ENCODE measurements at regions not wholly inside any gene's neighbourhood (a gene's known extent, or its start where the extent isn't known, plus 50 kb on each side); places are given as distances from the start of the nearest gene placed in this dataset.
"Not testable (repeated sequence)": the region's sequence is repeated elsewhere in the genome, so short reads cannot be mapped to it uniquely, and the experiment has no call there.

DNA sequence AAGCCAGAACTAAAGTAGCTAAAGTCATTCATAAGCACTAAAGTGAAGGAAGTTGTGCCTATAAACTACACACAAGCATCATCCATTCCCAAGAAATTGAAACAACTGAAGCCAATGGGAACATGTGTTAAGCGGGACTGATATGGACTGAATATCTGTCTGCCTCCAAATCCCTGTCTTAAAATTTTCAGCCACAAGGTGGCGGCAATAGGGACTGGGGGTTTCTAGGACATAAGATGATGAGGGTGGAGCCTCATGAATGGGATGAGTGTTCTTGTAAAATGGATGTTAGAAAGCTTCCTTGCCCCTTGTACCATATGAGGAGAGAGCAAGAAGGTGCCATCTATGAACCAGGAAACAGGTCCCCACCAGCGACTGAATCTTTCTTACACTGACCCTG is 1317.5 kb downstream of the CDY2B start:
- in situ Hi-C loops (cut with HindIII; ENCODE audit: low pct_unique_long_range_greater_than_20kb, low sequenced_read_pairs) = no loop called here

DNA sequence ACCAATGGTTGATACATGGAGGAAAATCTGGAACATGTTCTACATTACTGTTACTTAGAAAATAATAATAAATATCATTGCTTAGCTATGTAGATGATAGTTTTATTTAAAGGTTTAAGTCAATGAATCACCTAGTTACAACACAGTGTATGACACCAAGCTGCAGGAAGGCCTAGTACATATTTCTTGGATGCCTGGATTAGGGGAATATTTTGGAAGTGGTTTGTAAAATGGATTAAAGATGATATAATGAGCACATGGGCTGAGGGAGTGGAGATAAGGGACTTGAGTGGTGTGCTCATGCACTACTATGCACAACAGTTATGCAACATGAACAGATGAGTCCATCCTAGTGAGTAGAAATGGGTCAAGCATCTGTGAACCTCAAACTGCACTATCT is 1358.0 kb downstream of the CDY2B start:
- in situ Hi-C loops (cut with HindIII; ENCODE audit: low pct_unique_long_range_greater_than_20kb, low sequenced_read_pairs) = no loop called here
- no peak for DNase-seq (ENCODE audit: low read depth)

More for the DNA sequence above, 1317.5 kb downstream of the CDY2B start:
- DNase-seq (ENCODE audit: low read depth) = no peak

DNA sequence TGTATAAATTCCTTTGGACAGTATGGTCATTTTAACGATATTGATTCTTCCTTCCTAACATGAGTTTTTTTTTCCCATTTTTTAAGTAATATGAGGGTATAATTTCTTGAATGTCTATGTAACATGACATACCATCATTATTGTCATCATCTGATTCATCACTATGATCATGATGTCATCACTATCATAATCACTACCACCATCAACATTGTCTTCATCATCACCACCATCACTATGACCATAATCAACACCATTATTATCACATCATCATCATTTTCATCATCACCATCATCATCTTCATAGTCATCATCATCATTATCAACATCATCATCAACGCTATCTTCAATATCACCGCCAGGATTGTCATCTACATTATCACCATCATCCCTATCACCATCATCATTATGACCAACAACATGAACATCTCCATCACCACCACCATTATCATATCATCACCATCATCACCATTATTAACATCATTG is 1377.2 kb downstream of the CDY2B start:
- in situ Hi-C loops (cut with HindIII; ENCODE audit: low pct_unique_long_range_greater_than_20kb, low sequenced_read_pairs) = no loop called here
- no peak for DNase-seq (ENCODE audit: low read depth)

DNA sequence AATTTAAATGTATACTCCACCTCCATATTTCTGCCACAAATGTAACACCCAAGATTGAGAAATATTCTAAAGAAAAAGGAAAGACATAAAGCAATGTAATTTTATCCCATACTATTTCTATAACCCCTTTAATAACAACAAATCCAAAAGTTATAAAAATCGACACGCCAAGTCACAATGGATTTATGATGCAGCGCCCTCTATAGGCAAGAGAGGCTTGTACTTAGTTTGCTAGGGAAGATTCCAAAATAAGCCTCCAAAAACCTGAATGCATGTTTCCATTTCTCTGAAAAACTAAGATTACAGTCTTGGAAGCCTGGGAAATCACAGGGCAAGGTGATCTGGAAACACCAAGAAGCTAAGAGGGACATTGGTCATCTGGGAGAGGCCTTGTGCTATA is 1389.3 kb downstream of the CDY2B start:
- in situ Hi-C loops (cut with HindIII; ENCODE audit: low pct_unique_long_range_greater_than_20kb, low sequenced_read_pairs) = no loop called here
- no peak for DNase-seq (ENCODE audit: low read depth)

DNA sequence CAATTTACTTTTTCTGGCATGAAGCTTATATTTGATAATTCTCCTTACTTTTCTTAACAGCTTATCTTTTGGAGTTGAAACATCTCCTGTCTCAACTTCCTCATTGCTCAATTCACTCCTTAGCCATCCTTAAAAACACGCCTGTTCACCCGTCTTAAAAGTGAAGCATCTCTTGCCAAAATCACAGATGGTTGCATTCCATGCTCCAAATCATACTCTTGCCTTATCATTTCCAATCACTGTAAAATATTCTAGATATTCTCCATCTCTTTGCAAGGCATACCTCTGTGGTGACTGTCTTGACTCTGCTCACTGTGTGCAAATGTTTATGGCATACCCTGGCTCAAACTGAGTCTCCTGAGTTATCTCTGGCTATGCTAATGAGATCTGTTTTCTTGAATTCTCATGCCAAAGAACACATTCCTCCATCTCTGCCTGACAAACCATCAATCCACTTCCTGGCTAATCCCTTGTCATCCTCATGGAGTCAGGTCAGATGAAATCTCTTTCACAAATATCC is 1393.3 kb downstream of the CDY2B start:
- in situ Hi-C loops (cut with HindIII; ENCODE audit: low pct_unique_long_range_greater_than_20kb, low sequenced_read_pairs) = no loop called here
- peak; percentile 7 for DNase-seq (ENCODE audit: low read depth)

DNA sequence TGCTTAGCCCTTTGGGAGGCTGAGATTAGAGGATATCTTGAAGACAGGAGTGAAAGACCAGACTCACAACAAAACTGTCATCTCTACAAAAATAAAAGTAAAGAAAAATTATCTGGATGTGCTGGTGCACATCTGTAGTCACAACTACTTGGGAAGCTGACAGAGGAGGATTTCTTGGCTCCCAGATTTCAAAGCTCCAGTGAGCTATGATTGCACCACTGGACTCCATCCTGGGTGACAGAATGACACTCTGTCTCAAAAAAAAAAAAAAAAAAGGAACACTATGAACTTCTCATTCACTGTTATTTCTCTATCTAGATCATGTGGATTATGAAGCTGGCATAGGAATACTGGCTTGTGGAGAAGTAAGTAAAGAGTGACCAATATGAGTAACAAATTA is 1400.0 kb downstream of the CDY2B start:
- in situ Hi-C loops (cut with HindIII; ENCODE audit: low pct_unique_long_range_greater_than_20kb, low sequenced_read_pairs) = no loop called here
- DNase-seq (ENCODE audit: low read depth) = no peak

DNA sequence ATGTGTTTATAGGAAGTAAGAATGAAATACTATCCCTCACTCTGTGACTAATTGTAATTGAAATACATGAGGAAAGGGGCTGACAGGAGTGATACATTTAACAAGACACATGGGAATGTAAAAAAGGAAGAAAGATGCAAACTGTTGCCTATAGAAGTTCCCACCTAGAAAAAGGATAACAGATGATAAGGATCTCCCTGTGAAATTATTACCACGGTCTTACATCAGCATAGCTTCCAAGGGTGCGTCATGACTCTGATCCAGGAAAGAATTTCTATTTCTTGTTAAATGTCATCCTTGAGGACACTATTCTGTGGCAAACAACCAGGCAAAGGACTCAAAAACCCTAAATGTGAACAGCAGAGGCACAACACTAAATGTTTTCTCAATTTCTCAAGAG is 1406.0 kb downstream of the CDY2B start:
- no peak for DNase-seq (ENCODE audit: low read depth)
- in situ Hi-C loops (cut with HindIII; ENCODE audit: low pct_unique_long_range_greater_than_20kb, low sequenced_read_pairs) = no loop called here

DNA sequence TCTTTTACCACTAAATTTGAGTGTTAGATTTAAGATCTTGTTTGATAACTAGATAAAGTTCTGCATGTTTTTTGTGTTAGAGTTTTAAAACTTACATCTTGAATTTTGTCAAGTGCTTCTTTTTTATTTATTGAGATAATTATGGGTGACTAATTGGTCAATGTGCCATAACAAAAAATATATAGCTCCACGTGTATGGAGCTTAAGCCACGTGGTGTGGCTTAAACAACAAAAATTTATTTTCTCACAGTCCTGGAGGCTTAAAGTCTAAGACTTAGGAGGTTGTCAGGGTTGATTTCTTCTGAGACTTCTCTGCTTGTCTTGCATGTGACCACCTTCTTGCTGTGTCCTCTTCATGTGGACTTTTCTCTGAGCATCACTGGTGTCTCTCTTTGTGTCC is 1425.2 kb downstream of the CDY2B start:
- in situ Hi-C loops (cut with HindIII; ENCODE audit: low pct_unique_long_range_greater_than_20kb, low sequenced_read_pairs) = no loop called here
- DNase-seq (ENCODE audit: low read depth) = no peak

DNA sequence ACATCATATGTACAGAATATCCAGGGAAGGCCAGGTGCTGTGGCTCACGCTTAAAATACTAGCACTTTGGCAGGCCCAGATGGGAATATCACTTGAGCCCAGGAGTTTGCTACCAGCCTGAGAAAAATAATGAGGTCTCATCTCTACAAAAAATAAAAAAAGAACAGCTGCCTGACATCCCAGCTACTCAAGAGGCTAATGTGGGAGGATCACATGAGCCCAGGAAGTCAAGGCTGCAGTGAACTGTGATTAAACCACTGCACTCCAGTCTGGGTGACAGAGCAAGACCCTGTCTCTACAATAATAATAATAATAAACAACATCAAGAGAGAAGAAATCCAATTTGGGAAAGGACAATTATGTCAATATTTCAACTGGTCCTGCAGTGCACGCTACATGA is 1433.9 kb downstream of the CDY2B start:
- in situ Hi-C loops (cut with HindIII; ENCODE audit: low pct_unique_long_range_greater_than_20kb, low sequenced_read_pairs) = no loop called here
- no peak for DNase-seq (ENCODE audit: low read depth)

DNA sequence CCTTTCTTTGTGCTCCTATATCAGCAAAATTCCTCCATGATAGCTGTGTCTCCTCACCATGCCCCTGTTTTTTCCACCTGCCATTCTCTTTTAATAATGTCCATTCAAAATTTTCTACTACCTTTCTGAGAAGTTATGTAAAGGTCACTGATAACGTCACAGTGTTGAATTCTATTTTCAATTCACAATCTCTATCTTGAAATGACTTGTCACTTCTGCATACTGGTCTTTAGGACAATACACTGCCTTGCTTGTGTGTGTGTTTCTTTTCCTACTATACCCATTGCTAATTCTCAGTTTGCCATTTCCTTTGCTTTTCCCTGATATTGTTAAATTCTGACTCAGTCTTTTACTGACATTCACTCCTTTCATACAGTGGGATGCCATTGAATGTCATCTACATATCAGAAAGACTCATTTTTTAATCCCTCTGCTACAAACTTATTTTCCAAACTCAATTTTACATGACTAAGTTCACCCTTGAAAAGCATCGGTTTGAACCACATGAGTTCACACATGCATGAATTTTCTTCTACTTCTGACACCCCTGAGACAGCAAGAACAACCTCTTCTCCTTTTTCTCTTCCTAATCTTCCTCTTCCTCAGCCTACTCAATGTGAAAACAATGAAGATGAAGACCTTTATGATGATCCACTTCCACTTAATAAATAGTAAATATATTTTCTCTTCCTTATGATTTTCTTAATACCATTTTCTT is 1470.7 kb downstream of the CDY2B start:
- DNase-seq (ENCODE audit: low read depth); in situ Hi-C loops (cut with HindIII; ENCODE audit: low pct_unique_long_range_greater_than_20kb, low sequenced_read_pairs): not testable (repeated sequence)

DNA sequence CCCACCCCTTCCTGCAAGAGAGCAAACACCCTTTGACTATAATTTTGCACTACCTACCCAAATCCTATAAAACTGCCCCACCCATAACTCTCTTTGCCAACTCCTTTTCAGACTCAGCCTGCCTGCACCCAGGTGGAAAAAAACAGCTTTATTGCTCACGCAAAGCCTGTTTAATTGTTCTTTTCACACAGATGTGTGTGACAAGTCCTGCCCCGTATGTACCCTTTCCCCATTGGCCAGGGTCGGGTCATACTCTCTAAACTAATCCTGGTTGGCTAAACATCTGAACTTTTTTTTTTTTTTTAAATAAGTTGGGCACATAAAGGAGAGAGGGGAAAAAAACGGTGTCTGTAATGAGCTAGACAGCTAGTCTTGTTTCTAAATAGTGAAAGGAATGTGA is 1500.6 kb downstream of the CDY2B start:
- in situ Hi-C loops (cut with HindIII; ENCODE audit: low pct_unique_long_range_greater_than_20kb, low sequenced_read_pairs); DNase-seq (ENCODE audit: low read depth): not testable (repeated sequence)

DNA sequence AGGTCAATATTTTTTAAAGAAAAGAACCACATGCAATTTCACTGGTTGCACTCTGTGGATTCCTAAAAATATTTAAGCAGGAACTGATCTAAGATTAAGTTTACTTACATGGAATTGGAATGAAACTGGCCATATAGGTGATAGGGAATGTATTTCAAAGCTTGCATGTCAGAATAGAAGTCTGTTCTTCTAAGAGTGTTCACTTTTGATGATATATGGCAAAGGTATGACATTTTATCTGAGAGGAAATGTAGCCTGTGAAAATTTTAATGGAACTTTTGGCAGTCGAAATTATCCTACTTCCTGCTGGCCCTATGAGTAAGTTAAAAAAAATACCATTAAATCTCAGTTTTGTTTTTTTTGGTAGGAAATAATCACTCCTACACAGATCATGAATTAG is 1538.4 kb downstream of the CDY2B start:
- DNase-seq (ENCODE audit: low read depth); in situ Hi-C loops (cut with HindIII; ENCODE audit: low pct_unique_long_range_greater_than_20kb, low sequenced_read_pairs): not testable (repeated sequence)

DNA sequence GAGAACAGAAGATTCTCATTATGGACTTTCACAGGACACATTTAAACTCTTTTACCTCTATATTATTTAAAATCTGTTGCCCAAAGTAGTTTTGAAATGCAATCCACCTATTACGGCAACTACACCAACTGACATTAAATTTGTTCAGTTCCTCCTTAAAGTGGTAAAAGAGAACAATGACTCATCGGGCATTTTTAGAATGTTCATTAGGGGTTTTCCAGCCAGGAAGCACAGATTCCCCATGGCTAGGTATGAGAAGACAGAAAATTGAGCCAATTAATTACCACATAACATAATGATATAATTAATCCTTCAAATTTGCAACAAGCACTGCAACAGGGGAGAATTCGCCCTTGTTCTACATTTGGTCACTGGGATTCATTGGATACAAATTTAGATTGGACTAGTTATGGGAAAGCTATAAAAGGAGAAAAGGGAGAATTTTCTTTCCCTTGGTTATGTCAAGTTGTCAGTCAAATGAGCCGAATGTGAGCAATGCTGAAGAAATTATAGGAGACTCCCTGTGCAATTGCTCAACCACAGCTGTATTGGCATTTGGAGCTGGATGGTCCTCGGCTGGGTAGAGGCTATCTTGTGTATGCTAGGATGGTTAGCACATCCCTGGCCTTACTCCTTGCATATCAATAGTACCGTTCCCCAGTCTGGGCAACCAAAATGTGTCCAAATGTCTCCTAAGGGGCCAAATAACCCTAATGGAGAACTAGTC is 1549.8 kb downstream of the CDY2B start:
- DNase-seq (ENCODE audit: low read depth); in situ Hi-C loops (cut with HindIII; ENCODE audit: low pct_unique_long_range_greater_than_20kb, low sequenced_read_pairs): not testable (repeated sequence)

DNA sequence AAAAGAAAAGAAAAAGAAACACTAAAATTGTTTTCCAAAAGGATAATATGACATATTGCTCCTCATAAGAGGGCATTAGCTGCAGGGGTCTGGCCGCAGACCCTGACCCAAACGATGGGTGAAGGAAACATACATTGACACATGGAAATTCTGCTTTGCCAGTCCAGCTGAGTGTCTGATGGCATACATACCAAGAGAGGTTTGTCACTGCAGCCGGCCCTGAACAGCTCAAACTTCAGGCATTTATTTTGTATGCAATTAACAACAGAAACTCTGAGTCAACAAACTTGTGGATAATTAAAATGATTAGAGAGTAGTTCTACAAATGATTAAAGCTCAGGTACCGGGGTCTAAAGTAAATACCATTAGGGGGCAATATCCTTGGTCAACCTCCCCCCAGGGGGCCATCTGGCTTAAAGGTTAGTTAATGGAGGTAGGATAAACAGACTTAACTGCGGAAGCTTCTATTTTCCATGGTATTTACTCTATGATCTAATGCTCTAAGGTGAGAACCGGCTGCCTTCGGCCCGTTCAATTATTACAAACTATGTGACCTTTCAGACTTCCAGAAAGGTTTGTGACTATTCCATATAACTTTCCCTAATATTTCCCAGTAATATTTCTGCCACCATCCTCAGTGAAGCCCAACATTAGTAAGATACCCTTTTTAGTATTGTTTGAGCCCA is 1550.7 kb downstream of the CDY2B start:
- in situ Hi-C loops (cut with HindIII; ENCODE audit: low pct_unique_long_range_greater_than_20kb, low sequenced_read_pairs); DNase-seq (ENCODE audit: low read depth): not testable (repeated sequence)

All from Caki2 (cell line).